ENCODE measurements at regions not wholly inside any gene's neighbourhood (a gene's known extent, or its start where the extent isn't known, plus 50 kb on each side); places are given as distances from the start of the nearest gene placed in this dataset.
"Not testable (repeated sequence)": the region's sequence is repeated elsewhere in the genome, so short reads cannot be mapped to it uniquely, and the experiment has no call there.

- in situ Hi-C loops (cut with MboI; ENCODE audit: low sequenced_read_pairs), result no loop called here
These were observed 197.1 kb upstream of the UGT8 start for GRCh38 chr4:114401483-114401882.

GRCh38 chr4:114417214-114417613, 181.4 kb upstream of the UGT8 start:
- in situ Hi-C loops (cut with MboI; ENCODE audit: low sequenced_read_pairs), result no loop called here

- in situ Hi-C loops (cut with MboI; ENCODE audit: low sequenced_read_pairs), result no loop called here
These were observed 178.5 kb upstream of the UGT8 start for GRCh38 chr4:114420069-114420468.

- in situ Hi-C loops (cut with MboI; ENCODE audit: low sequenced_read_pairs), result no loop called here
These were observed 175.0 kb upstream of the UGT8 start for GRCh38 chr4:114423582-114423981.

- in situ Hi-C loops (cut with MboI; ENCODE audit: low sequenced_read_pairs), result no loop called here
These were observed 163.5 kb upstream of the UGT8 start for GRCh38 chr4:114435116-114435515.

- in situ Hi-C loops (cut with MboI; ENCODE audit: low sequenced_read_pairs), result no loop called here
These were observed 155.8 kb upstream of the UGT8 start for GRCh38 chr4:114442856-114443255.

GRCh38 chr4:114444211-114444610, 154.4 kb upstream of the UGT8 start:
- in situ Hi-C loops (cut with MboI; ENCODE audit: low sequenced_read_pairs), result no loop called here

- in situ Hi-C loops (cut with MboI; ENCODE audit: low sequenced_read_pairs), result not testable (repeated sequence)
These were observed 150.6 kb upstream of the UGT8 start for GRCh38 chr4:114447963-114448516.

- in situ Hi-C loops (cut with MboI; ENCODE audit: low sequenced_read_pairs), result no loop called here
These were observed 139.9 kb upstream of the UGT8 start for GRCh38 chr4:114458728-114459127.

GRCh38 chr4:114464726-114465272, 133.8 kb upstream of the UGT8 start:
- in situ Hi-C loops (cut with MboI; ENCODE audit: low sequenced_read_pairs), result no loop called here

- in situ Hi-C loops (cut with MboI; ENCODE audit: low sequenced_read_pairs), result no loop called here
These were observed 132.8 kb upstream of the UGT8 start for GRCh38 chr4:114465766-114466165.

- in situ Hi-C loops (cut with MboI; ENCODE audit: low sequenced_read_pairs), result no loop called here
These were observed 132.3 kb upstream of the UGT8 start for GRCh38 chr4:114466299-114466698.

- in situ Hi-C loops (cut with MboI; ENCODE audit: low sequenced_read_pairs), result no loop called here
These were observed 126.2 kb upstream of the UGT8 start for GRCh38 chr4:114472269-114473032.

- in situ Hi-C loops (cut with MboI; ENCODE audit: low sequenced_read_pairs), result no loop called here
These were observed 124.3 kb upstream of the UGT8 start for GRCh38 chr4:114474188-114474800.

GRCh38 chr4:114476310-114476709, 122.3 kb upstream of the UGT8 start:
- in situ Hi-C loops (cut with MboI; ENCODE audit: low sequenced_read_pairs), result no loop called here

GRCh38 chr4:114479595-114479994, 119.0 kb upstream of the UGT8 start:
- in situ Hi-C loops (cut with MboI; ENCODE audit: low sequenced_read_pairs), result no loop called here

GRCh38 chr4:114481856-114482255, 116.8 kb upstream of the UGT8 start:
- in situ Hi-C loops (cut with MboI; ENCODE audit: low sequenced_read_pairs), result no loop called here

- in situ Hi-C loops (cut with MboI; ENCODE audit: low sequenced_read_pairs), result no loop called here
These were observed 111.5 kb upstream of the UGT8 start for GRCh38 chr4:114487101-114487500.

GRCh38 chr4:114488301-114488982, 110.2 kb upstream of the UGT8 start:
- in situ Hi-C loops (cut with MboI; ENCODE audit: low sequenced_read_pairs), result no loop called here

- in situ Hi-C loops (cut with MboI; ENCODE audit: low sequenced_read_pairs), result no loop called here
These were observed 104.3 kb upstream of the UGT8 start for GRCh38 chr4:114494246-114494803.

GRCh38 chr4:114495471-114495928, 103.1 kb upstream of the UGT8 start:
- in situ Hi-C loops (cut with MboI; ENCODE audit: low sequenced_read_pairs), result no loop called here
